ENCODE measurements at regions not wholly inside any gene's neighbourhood (a gene's known extent, or its start where the extent isn't known, plus 50 kb on each side); places are given as distances from the start of the nearest gene placed in this dataset.

DNA sequence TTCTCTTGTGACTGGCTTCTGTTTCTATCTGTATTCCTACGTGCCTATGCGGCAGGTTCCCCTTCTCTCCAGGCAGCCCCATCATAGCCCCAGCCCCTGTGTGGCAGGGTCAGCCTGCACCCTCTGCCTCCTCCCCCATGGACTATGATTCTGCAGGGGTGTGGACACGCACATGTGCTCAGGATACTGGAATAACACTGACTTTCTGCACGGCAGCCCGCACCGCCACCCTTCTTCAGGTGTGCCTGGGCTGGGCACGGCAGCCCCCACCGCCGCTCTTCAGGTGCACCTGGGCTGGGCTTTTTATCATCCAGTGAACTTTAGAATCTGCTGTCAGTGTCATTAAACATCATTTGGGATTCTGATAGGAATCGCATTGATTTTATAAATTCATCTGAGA lies 202.6 kb upstream of the PPP2R2D start:
- no peak overlapping the region for H3K27ac ChIP-seq
- TF ChIP-seq, protein P1, sequence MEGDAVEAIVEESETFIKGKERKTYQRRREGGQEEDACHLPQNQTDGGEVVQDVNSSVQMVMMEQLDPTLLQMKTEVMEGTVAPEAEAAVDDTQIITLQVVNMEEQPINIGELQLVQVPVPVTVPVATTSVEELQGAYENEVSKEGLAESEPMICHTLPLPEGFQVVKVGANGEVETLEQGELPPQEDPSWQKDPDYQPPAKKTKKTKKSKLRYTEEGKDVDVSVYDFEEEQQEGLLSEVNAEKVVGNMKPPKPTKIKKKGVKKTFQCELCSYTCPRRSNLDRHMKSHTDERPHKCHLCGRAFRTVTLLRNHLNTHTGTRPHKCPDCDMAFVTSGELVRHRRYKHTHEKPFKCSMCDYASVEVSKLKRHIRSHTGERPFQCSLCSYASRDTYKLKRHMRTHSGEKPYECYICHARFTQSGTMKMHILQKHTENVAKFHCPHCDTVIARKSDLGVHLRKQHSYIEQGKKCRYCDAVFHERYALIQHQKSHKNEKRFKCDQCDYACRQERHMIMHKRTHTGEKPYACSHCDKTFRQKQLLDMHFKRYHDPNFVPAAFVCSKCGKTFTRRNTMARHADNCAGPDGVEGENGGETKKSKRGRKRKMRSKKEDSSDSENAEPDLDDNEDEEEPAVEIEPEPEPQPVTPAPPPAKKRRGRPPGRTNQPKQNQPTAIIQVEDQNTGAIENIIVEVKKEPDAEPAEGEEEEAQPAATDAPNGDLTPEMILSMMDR (IDR thresholded peaks at IDR 0.05) = no peak
- TF ChIP-seq EP300 (IDR thresholded peaks at IDR 0.05) (no peak), POLR2A (IDR thresholded peaks at IDR 0.05) (no peak), POLR2AphosphoS5 (IDR thresholded peaks at IDR 0.05) (no peak)
- no peaks in the 10 kb centered on the region for H3K4me1 ChIP-seq
- H3K4me3 ChIP-seq = no peak overlapping the region
- DNase-seq (ENCODE audit: low spot score in 2 of 2) = peak in 1 of 2 donors; percentile 57
- H3K36me3 ChIP-seq = no peaks in the 10 kb centered on the region
- H3K27me3 ChIP-seq = peaks cover 32% of the 10 kb centered on the region
- 84% methylated on average over 10 of the region's 10 CpGs for WGBS
- no peaks in the 10 kb centered on the region for H3K9me3 ChIP-seq

DNA sequence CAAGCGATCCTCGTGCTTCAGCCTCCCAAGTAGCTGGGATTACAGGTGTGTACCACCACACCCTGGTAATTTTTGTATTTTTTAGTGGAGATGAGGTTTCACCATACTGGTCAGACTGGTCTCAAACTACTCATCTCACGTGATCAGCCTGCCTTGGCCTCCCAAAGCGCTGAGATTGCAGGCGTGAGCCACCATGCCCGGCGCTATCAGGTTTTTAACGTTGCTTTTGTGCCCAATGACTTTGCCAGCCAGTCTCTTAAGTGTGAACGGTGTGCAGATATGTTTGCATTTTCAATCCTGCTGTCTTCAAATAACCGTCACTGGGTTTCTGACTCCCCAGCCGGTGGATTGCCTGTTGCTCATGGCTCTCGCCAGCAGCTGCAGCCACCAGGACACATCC lies 201.8 kb upstream of the PPP2R2D start:
- peak in 1 of 2 donors; percentile 54 for DNase-seq (ENCODE audit: low spot score in 2 of 2)

DNA sequence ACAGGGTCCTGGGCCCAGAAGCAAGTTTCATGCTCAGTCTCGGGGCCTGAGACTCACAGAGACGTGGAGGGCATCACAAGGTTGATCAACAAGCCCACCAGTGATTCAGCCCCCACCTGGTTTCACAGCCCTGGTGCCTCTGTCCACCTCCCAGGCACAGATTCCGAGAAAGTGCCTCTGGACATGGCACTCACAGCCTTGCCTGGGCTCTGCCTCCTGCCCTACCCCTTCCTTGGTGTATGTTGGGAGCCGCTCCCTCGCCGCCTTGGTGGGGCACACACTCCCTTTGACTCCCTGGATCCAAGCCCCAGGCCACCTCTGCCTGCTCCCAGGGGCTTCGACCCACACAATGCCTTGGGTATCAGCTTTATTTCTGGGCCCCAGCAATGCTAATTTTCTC lies 200.8 kb upstream of the PPP2R2D start:
- no peaks in the 10 kb centered on the region for H3K9me3 ChIP-seq
- no peak overlapping the region for H3K27ac ChIP-seq
- 72% methylated on average over 7 of the region's 7 CpGs for WGBS
- no peaks in the 10 kb centered on the region for H3K4me1 ChIP-seq
- DNase-seq (ENCODE audit: low spot score in 2 of 2) = peak in 1 of 2 donors; percentile 71
- TF ChIP-seq, protein P1 (IDR thresholded peaks at IDR 0.05) = no peak
- TF ChIP-seq POLR2AphosphoS5 (IDR thresholded peaks at IDR 0.05) = no peak
- no peak for TF ChIP-seq POLR2A (IDR thresholded peaks at IDR 0.05)
- no peak for TF ChIP-seq EP300 (IDR thresholded peaks at IDR 0.05)
- H3K36me3 ChIP-seq = no peaks in the 10 kb centered on the region
- H3K4me3 ChIP-seq = no peak overlapping the region
- peaks cover 39% of the 10 kb centered on the region for H3K27me3 ChIP-seq

More for the DNA sequence above, 201.8 kb upstream of the PPP2R2D start:
- no peak for TF ChIP-seq EP300 (IDR thresholded peaks at IDR 0.05)
- no peak for TF ChIP-seq POLR2AphosphoS5 (IDR thresholded peaks at IDR 0.05)
- no peak for TF ChIP-seq POLR2A (IDR thresholded peaks at IDR 0.05)
- TF ChIP-seq, protein P1 (IDR thresholded peaks at IDR 0.05) = no peak
- Histone ChIP-seq H3K27me3 (peaks cover 36% of the 10 kb centered on the region), H3K36me3 (no peaks in the 10 kb centered on the region), H3K9me3 (no peaks in the 10 kb centered on the region), H3K4me1 (no peaks in the 10 kb centered on the region), H3K4me3 (no peak overlapping the region), H3K27ac (no peak overlapping the region)
- WGBS = 62% methylated on average over 12 of the region's 12 CpGs

DNA sequence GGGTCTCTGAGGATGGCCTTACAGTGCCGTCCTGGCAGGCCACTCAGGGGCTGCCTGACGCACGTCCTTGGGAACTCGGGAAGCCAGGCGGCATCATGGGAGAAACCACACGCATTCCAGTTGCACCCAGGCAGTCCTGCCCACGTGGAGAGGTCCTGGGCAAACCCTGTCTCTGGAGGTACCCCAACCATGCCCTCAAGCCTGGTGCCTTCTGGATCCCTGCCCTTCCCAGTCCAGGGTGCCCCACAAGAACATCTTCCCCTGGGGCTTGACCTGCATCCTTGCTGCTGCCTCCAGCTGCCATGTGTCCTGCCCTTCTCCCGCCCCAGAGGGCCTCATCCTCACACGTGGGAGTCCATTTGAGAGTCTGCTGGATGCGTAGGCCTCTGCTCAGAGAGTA lies 200.3 kb upstream of the PPP2R2D start:
- peak in 1 of 2 donors; percentile 38 for DNase-seq (ENCODE audit: low spot score in 2 of 2)
- Histone ChIP-seq H3K4me1 (no peaks in the 10 kb centered on the region), H3K9me3 (no peaks in the 10 kb centered on the region), H3K27ac (no peak overlapping the region), H3K36me3 (no peaks in the 10 kb centered on the region), H3K27me3 (peaks cover 36% of the 10 kb centered on the region), H3K4me3 (no peak overlapping the region)
- TF ChIP-seq, protein P1 (IDR thresholded peaks at IDR 0.05) = no peak
- TF ChIP-seq EP300 (IDR thresholded peaks at IDR 0.05) (no peak), POLR2AphosphoS5 (IDR thresholded peaks at IDR 0.05) (no peak), POLR2A (IDR thresholded peaks at IDR 0.05) (no peak)
- 85% methylated on average over 9 of the region's 10 CpGs for WGBS

DNA sequence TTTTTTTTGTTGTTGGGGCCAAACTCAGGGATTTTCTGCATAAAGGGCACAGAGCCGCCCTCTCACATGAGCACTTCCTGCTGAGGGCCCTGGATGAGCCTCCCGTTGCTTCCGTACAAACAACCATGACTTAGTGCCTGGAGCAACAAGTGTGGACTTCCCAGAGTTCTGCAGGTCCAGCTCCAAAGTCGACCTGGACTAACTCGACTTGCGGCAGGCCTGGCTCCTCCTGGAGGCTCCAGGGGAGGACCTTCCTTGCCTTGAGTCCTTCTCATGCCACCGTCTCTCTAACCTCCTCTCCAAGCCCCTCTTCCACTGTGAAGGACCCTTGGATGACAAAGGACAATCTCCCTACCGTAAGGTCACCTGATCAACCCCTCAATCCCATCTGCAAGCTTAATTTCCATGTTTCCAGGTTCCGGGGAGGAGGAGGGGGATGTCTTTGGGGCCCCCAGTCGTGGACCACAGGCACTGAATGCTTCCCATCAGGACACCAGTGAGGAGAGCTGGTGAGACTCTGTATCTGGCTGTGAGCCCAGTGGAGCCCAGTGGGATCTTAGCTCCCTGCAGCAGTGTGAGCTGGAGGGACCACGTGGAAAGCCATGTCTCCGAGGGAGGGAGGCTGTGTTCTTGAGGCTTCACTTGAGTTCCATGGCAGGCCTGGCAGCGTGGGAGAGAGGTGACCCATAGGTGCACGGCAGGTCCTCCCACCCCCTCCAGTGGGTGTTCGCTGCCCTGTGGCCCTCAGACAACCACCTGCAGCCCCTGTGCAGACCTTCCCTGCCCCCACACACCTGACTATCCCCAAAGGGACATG lies 199.5 kb upstream of the PPP2R2D start:
- no peak for TF ChIP-seq POLR2AphosphoS5 (IDR thresholded peaks at IDR 0.05)
- no peak for TF ChIP-seq EP300 (IDR thresholded peaks at IDR 0.05)
- no peak for TF ChIP-seq POLR2A (IDR thresholded peaks at IDR 0.05)
- TF ChIP-seq, protein P1 (IDR thresholded peaks at IDR 0.05) = no peak
- Histone ChIP-seq H3K4me1 (no peaks in the 10 kb centered on the region), H3K27me3 (peaks cover 36% of the 10 kb centered on the region), H3K36me3 (no peaks in the 10 kb centered on the region), H3K4me3 (no peak overlapping the region), H3K9me3 (peaks cover 2% of the 10 kb centered on the region), H3K27ac (no peak overlapping the region)
- 89% methylated on average over 13 of the region's 15 CpGs for WGBS
- DNase-seq (ENCODE audit: low spot score in 2 of 2) = peak in 1 of 2 donors; percentile 59

Data from suprapubic skin (tissue), 4 donors.